ENCODE measurements at regions not wholly inside any gene's neighbourhood (a gene's known extent, or its start where the extent isn't known, plus 50 kb on each side); places are given as distances from the start of the nearest gene placed in this dataset.
A peak's percentile ranks its signal among the peaks of the same experiment; 100 is the strongest.

DNA sequence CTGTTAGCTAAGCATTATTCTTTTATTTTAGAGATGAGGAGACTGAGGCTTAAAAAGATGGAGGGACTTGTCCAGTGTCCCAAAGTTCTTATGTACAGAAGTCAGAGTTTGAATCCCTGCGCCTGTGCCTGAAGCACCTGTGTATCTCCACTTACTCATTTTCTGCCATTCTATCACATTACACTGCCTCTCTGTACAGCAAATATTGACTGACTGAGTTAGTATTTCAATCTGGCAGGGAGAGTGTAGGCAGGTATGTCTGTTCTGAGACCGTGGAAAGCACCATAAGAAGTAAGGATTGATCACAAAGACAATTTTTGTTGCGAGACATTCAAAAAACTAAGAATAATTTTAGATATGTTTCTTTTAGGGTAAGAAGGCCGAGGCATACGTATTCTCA lies 162.7 kb downstream of the KITLG start:
- no peak for DNase-seq (ENCODE audit: low spot score)

DNA sequence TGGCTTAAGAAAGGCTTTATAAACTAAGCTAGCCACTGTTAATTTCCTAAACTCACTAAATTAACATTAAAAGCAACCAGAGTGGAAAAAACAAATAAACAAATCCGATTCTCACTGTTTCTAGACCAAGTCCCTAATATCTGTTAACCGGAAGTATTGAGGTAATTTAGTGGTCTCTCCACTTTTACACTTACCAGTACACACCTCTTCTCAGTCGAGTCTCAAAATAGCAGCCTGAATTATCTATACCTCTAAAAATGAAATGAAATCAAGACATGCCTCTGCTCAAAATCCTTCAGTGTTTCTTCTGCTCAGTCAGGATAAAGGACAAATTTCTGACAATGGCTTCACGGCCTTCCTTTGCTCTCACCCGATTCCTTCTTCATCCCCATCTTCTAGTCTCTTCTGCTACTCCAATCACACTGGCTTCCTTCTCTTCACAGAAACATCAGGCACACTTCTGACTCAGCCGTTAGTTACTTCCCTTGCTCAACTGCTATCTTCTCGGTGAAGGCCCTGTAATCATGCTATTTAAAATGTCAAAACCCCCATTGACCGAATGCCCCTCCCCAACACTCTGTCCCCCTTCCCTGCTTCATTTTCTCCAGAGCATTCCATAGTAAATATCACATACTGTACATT lies 161.3 kb downstream of the KITLG start:
- no peak for DNase-seq (ENCODE audit: low spot score)

DNA sequence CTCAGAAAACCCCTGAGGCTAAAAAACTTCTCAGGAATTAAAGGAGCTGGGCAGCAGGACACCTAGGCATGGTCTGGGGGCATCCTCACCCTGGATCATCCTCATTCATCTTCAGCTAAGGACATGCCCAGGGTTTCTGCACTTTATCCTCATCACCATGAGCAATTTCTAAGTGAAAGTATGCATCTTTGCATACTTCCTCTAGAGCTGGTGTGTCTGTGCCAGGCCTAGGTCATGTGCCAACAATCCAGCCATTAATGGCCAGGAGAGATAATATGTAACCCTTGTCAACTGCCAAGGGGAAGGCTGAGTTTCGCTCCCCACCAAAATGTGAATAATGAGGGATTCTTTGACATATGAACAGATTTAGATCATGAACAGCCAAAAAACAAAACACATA lies 160.5 kb downstream of the KITLG start:
- DNase-seq (ENCODE audit: low spot score) = no peak

DNA sequence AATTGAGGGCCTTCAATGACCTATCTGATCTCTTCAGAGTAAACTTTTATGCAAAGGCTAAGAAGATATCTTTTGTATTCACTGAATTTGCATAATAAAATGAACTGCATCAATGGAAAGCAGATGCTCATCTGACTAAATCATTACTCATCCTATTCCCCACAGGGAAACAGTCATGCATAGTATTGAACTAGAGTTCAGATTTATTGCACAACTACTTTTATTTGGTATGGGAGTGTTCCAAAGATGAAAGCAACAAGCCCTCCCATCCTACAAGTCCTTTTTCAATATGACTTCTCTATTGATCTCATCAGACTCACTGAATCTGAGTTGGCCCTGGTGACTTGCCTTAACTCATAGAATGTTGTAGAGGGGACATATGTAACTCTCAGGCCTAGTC lies 159.8 kb downstream of the KITLG start:
- DNase-seq (ENCODE audit: low spot score) = no peak

DNA sequence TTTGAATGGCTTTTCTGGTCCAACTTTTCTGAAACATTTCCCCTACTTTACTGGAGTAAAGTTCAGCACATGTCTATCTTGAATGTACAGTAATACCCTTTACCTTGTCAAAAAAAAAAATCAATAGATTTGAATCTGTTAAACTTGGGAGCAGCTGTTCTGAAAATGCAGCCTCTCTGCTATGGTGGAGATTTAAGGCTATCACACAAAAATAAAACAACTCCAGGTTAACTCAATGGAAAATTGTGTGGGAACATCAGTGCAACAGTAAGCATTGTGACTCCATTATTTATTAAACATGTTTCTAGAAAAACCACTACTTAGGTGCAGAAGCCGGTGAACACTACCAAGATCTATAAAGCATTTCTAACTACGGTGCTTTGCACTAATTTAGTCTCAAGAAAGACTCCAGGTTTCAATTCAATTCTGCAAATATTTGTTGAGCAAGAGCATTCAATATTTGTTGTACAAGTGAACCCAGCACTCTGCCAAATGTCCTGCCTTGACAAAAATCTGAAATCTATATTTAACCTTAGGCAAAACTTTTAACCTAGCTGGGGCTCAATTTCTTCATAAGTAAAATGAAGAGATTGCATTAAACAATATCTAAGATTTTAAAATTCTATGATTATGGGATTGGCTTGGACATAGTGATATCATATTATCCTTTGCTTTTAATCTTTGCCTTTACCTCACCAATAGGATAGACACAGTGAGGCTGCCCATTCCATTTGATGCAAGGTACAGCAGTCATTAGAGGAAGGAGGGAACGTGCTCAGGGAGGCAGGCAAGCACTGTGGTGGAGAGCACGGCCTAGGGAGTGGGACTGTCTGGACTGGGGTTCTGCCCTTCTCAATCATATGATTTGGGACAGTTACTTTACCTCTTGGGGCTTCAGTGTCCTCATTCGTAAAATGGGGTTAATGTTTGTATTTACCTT lies 155.2 kb downstream of the KITLG start:
- no peak for DNase-seq (ENCODE audit: low spot score)

DNA sequence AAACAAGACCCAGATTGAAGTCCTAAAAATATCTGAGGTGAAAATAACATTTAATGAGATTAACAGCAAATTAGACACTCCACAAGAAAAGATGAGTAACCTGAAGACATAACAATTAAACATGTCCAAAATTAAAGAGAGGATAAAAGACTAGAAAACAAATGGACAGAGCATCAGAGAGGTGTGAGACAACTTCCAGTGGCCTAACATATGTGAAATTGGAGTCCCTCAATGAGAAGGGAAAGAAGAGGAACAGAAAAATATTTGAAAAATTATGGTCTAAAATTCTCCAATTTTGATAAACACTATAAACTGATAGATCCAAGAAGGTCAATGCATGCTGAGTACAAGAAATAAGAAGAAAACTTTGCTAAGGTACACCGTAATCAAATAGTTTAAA lies 151.9 kb downstream of the KITLG start:
- no peak for DNase-seq (ENCODE audit: low spot score)

DNA sequence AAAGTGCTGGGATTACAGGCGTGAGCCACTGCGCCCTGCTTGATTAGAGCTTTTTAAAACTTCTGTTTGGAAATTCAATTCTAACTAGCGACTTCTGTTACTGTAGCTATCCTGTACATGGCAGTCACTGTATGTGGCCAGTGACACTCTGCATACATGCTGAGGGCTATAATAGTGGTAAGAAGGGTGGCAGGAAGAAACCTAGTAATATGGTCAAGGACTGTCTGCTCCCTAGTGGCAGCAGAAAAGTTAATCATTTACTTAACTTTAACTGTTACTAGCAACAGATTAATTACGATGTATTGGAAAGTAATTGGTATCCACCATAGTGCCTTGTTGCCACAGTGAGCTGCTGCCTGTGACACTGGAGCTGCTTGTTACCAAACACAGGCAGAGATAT lies 149.0 kb downstream of the KITLG start:
- peak; percentile 2 for DNase-seq (ENCODE audit: low spot score)

DNA sequence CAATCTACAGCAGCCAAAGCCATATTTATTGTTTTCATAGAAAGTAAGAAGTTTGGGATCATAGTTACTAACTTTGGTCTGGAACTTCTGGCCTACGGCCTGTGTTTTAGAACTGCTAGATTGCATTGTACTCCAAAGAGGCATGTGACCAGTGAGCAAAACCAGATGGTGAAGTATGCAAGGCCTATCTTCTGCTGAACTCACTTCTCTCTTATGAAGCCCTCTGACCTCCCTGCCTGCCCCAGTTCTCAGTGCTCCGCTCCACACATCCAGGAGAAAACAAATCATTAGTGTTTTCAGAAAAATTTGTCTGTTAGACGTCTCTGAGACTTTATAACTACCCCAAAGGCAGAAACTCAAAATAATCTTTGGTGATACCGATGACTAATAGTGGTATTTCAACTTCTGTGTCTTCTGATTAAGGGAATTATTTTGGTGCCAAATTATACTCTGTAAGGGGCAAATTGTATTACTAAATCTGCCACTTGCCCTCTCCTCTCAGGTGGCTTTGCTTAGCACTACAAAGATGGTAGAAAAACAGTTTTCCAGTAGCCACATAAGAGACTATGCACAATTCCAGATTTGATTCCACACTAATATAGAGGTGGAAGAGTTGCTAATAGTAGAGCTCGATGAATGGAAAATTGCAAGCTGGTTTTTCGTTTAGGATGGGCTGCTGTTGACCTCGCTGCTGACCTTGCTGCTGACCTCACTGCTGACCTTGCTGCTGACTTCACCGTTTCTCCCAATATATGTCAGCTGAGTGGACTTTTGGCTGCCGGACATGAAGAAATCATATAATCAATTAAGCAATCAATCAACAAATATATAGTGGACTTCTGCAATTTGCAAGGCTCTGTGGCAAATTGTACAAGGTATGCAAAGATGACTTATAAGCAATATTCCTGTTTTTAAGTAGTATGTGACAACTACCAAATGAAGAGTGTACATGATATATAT lies 147.5 kb downstream of the KITLG start:
- no peak for DNase-seq (ENCODE audit: low spot score)

DNA sequence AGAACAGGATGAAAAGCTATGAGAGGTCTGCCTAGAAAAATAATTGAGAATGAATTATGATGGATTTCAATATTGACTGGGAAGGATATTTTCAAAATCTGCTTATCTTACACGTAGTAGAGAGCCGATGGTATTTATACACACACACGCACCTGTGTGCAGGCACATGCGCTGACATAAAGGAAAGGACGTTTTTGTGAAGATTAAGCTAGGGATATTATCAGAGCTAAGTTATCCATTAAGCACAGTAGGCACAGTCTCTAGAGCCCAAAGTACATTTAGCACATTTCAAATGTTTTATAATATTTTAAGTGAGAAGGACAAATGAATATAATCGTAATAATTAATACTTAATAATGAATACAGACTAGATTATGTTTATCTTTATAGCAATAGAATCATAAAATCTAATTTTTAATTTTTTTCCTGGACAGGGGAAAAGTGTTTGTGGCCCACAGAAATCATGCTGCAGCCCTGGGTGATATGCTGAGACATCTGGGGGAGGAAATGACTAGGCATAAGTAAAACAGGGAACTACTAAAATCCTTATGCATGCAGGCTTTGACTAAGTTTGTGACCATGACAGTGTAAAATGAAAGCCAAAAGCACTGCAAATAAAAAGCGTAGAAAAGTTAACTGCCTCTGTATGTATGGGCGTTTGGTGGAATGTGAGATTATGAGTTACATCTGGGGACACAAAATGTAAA lies 146.1 kb downstream of the KITLG start:
- no peak for DNase-seq (ENCODE audit: low spot score)

DNA sequence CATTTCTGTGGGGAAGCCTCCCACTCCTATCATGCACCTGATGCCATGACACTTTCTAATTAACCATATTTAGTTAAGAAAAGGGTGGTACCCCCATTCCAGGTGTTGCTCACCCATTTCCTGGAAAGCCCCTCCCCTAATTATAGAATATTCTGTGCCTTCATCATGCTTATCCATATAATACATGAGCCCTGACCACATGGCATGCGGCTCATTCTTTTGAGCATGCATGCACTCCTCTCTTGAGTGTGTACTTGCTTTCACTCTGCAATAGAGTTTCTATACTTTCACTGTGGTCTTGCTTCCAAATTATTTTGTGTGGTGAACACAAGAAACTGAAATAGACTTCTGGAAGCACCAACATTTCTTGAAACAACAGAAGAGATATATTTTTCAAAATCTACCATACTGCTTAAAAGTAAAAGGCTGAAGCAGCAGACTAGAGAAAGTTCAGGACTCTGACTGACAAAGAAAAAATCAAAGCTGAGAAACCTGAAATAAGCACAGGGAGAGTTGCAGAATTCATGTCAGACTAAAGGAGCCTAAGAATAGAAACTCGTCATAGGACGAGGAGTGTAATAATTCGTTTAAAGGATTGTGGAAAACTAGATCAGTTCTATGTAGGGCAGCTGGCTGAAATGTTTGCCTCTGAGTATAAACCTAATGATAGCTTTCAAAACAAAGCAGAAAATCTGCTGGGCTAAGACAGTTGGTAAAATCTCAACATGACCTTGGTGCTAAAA lies 144.8 kb downstream of the KITLG start:
- no peak for DNase-seq (ENCODE audit: low spot score)

DNA sequence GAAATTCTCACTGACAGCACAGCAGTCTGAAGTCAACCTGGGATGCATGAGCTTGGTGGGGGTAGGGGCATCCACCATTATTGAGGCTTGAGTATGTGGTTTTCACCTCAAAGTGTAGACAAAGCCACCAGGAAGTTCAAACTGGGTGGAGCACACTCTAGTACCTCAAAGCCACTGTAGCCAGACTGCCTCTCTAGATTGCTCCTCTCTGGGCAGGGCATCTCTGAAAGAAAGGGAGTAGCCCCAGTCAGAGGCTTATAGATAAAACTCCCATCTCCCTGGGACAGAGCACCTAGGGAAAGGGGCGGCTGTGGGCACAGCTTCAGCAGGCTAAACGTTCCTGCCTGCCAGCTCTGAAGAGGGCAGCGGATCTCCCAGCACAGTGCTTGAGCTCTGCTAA lies 143.0 kb downstream of the KITLG start:
- no peak for DNase-seq (ENCODE audit: low spot score)
